GM18517 (cell line): ENCODE measurements at regions not wholly inside any gene's neighbourhood (a gene's known extent, or its start where the extent isn't known, plus 50 kb on each side); places are given as distances from the start of the nearest gene placed in this dataset.
"Not testable (repeated sequence)": the region's sequence is repeated elsewhere in the genome, so short reads cannot be mapped to it uniquely, and the experiment has no call there.

Experiments used
- ATAC-seq: cut with Tn5 transposase; IDR thresholded peaks from one replicate; pipeline ENCODE4 v1.9.1; 2021; ENCODE audit warnings: mild to moderate bottlenecking, moderate library complexity; ENCODE audit not compliant: unreplicated experiment

DNA sequence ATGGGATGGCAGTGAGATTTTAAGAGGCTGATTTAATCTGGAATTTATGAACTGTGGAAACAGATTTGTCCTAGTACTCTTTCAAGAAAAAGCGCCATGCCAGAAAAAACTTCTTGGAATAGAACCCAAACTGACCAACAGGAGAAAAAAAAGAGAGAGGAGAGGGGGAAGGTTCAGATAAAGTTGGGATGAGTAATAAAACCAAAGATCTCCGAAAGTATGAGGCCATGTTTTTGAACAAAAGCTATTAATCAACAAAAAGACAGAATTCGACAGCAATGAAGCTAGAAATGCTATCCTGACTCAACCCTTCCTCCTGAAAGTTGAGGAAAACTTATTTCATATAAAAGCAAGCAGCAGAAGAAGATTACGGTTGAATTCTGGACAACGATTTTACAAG, 135.5 kb downstream of the CEMIP2 start:
- ATAC-seq = no peak

DNA sequence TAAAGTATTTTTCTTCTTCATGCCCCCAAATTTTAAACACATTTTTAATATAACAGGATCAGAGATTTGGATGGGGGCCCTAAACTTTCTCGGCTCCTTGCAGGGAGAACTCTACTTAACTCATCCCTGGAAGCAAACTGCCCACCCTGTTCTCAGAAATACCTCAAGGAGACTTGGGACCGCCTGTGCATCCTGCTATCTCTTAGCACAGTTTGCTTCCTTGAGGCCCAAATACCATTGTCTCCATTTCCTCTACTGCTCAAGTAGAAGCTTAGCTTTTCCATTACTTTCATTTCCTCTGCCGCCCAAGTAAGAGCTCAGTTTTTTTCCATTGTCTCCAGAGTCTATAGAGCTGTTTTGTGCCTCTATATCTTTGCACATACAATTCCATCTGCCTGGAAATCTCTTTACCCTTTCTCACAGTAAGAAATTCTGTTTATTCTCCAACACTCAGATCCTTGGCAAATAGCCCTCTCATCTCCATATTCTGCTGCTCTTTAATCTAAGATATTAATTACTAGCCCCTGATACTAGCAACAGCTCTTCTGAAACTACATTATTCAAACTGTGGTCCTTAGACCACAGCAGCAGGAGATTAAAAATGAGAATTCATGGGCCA, 137.8 kb downstream of the CEMIP2 start:
- ATAC-seq = no peak

DNA sequence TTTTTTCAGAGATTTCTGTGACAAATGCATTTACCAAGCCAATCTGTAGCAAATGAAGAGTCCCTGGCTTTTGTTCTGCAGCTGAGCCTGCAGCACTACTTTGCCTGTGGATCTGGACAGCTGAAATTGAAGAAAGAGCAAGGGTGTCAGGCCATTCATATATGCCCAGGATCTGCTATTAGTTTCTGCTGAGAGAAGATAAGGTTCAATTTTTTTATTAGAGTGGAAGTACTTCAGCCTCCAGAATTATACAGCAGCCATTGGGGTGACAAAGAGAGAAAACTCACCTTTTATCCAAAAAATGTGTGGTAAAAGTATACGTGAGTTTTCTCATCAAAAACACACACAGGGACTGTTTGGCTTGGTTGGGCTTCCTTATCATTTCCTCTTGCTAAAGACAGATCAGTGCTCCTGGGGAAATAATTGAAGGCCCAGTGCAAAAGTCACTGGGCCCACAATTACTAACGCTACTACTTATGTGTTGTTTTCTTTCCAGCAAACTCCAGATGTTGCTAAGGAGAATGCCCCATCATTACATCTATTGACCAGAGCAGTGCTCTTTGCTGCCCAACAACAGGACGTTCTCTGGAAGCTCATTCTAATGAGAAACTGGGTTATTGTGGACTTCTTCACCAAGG, 138.6 kb downstream of the CEMIP2 start:
- no peak for ATAC-seq

DNA sequence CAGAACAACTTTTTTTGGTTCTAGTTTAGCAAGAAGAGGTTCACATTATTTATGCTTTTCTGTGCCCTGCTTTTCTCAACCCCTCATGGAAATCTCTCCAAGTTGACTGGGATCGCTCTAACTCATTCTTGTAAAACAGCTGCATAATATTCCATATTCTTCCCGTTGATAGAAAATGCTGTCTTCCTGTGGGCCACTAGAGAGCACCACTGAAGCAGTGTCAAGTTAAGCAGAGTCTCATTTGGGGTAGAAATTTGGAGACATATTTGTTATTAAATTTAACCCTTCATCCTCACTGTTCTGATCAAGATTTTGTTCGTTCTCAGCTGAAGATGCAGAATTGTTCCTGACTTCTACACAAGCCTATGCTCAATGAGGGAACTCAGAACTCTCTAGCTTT, 140.1 kb downstream of the CEMIP2 start:
- no peak for ATAC-seq

DNA sequence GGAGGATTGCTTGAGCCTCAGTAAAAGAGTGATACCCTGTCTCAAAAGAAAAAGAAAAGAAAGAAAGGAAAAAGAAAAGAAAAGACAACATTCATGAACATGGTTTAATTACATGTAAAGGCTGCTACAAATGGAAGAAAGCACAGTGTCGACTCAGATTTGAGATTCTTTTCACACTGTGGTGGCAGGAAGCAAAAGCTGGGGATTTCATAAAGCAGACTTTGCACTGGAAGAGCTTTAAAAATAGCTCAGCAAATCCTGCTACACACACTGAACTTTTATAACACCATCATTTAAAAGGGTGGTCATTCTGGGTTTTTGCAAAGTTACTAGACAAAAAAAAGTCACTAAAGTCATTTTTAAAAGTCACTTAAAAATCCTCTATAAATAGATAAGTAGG, 140.8 kb downstream of the CEMIP2 start:
- no peak for ATAC-seq

DNA sequence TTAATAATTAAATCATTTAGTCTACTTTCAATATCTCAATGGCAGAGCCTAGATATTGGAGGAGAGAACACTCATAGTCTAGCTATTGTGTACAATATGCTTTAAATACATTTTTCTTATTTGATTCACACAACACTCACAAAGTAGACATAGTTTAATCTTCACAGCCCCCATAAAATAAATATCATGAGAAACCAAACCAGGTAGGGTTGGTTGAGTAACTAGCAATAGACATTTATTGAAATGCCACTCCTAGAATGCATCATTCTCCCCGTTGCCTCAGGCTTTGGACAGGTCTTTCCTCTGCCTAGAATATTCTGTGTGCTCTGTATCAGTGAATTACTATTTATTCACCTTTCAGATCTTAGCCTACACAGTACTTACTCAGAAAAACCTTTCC, 141.9 kb downstream of the CEMIP2 start:
- ATAC-seq = no peak

DNA sequence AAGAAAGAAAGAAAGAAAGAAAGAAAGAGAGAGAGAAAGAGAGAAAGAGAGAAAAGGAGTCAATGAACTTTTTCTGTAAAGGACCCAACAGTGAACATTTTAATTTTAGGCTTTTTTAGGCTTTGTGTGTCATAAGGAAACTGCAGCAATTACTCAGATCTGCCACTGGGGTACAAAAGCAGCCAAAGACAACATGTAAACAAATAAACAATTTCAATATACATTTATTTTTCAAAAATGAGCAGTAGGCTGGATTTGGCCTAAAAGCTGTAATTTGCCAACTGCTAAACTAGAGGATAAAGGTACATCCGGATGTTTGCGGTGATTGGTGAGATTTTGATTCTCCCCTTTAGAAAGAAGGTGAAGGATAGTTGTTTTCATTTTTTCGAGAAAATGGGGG, 143.6 kb downstream of the CEMIP2 start:
- no peak for ATAC-seq

DNA sequence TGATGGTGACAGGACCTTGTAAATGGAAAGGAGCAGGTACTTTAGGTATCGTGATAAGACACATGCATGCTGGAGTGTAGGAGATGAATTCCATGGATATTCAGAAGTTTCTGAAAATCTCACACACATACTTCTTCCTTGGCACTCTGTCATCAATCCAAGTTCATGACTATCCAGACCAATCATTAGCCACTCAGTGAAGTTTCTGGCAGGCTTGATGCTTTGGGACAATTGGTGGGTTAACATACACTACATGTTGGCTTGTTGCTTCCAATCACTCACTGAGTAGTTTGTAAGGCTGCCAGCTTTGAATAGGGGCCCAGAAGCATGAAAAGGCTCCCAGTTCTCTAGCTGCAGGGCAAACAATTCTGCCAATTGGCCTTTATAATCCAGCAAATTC, 147.6 kb downstream of the CEMIP2 start:
- ATAC-seq = no peak

DNA sequence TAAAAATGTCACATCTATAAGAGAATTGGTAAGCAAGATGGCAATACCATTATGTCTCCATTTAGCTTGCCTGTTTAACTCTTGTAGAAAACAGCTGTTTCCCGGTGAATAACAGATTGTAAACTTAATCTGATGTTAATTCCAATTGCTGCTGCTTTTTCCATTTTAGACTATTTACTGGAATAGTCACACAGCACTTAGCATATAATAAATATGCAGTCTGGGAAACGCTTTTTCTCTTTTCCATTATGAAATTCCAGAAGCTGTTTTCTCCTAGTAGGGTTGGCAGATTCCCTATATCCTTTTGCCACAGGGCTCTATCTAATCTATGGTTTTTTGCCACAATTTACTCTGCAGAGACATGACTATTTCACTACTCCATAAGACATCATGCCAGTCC, 148.0 kb downstream of the CEMIP2 start:
- no peak for ATAC-seq

DNA sequence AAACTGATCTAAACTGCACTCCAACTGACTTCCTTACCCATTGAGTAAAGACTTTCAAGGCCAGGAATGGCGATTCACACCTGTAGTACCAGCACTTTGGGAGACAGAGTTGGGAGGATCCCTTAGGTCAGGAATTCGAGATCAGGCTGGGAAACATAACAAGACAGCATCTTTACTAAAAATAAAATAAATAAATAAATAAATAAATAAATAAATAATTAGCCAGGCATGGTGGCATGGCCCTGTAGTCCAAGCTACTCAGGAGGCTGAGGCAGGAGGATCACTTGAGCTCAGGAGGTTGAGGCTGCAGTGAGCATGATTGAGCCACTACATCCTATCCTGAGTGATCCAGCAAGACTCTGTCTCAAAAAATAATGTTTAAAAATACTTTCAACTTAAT, 148.4 kb downstream of the CEMIP2 start:
- ATAC-seq = no peak

DNA sequence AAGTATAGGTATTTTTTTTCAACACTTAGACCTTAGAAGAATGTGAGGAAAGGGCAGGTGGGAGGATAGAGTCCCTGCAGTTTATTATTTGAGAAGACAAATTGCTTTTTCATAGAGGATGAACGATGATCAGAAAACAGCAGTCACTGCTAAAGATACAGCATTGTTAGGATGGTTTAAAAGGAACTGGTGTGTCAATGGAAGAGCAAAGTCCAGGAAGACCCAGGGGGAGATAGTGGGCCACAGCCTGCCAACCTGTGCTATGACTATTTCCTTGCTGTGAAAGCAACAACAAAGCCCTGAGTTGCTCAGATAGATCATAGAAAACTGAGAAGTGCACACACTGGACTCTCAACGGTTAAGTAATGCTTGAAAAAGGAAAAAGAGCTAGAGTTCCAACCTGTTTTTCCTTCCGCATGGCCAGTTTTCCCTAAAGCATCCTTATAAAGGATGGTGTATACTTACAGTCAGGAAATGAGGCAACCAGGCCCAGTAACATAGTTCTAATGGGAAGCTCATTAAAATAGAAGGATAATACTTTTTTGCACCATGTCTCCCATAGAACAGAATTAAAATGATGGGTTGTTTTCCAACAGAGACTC, 153.8 kb downstream of the CEMIP2 start:
- no peak for ATAC-seq

DNA sequence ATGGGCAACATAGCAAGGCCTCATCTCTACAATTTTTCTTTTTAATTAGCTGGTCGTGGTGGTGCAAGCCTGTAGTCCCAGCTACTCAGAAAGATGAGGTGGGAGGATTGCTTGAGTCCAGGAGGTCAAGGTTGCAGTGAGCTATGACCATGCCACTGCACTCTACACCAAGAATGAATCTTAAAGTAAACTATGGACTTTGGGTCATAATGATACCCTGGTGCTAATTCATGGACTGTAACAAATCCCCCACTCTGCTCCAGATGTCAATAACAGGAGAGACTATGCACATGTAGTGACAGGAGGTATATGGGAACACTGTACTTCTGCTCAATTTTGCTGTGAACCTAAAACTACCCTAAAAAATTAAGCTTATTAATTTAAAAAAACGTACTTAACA, 155.4 kb downstream of the CEMIP2 start:
- ATAC-seq = no peak

DNA sequence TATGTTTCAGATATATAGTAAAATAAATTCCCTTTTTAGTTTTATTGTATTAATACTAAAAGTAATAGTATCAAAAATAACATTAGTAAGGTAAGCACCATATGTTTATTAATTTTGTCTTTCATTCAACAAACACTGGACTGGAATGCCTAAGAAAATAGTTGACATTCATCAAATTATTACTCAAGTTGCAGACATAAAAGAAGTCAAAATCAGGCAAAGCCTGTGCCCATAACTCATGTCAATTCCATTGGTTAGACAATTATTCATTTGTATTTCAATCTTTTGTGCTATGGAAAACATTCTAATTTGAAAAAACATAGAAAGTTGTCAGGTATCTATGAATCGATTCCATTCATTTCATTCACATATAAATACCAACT, 158.9 kb downstream of the CEMIP2 start:
- ATAC-seq = no peak

DNA sequence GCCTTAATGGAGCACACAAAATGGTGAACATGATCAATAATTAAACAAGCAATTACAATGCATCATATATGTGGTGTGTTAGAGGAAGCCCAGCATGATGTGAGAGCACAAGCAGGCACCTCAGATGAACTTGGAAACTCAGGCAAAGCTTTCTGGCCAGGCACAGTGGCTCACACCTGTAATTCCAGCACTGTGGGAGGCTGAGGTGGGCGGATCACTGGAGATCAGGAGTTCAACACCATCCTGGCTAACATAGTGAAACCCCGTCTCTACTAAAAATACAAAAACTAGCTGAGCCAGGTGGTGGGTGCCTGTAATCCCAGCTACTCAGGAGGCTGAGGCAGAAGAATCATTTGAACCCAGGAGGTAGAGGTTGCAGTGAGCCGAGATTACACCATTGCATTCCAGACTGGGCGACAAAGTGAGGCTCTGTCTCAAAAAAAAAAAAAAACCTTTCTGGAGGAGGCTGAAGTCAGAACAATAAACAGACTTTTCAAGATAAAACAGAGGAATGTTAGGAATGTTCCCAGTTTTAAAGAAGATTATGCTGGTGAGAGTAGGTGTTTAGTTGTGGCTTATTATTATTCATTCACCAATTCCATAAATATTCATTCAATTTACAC, 159.4 kb downstream of the CEMIP2 start:
- ATAC-seq = no peak

DNA sequence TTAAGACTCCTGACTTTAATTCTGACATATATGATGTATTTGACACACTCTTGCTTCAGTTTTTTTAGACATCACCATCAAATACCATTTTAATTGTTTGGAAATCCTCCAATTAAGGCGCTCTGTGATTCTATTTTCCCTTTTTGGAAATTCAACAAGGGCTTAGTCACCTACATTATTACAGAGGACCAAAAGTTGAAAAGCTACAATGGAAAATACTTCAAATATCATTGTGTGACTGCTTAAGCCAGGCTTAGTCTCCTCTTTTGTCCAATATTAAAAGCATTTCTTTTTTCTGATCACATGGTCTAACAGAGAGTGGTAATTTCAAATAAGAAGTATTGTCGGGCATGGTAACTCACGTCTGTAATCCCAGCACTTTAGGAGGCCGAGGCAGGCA, 160.3 kb downstream of the CEMIP2 start:
- no peak for ATAC-seq

DNA sequence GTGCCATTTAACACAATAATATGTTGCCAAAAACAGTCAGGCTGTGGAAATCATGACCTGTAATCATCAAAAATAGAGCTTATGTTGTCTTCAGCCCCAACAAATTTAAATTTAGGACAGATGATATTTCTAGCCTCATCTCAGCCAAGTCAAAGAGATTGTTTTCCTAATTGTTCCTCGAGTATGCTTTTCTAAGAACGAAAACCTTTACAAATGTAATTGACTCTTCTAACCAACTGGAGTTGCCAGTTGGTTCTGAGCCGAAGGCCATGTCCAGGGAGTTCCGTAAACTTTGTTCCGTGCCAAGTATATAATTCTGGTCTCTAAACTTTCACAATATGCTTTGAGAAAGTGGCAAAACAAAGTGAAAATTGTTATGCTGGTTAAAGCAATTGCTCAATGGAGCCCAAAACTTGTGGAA, 160.8 kb downstream of the CEMIP2 start:
- no peak for ATAC-seq

DNA sequence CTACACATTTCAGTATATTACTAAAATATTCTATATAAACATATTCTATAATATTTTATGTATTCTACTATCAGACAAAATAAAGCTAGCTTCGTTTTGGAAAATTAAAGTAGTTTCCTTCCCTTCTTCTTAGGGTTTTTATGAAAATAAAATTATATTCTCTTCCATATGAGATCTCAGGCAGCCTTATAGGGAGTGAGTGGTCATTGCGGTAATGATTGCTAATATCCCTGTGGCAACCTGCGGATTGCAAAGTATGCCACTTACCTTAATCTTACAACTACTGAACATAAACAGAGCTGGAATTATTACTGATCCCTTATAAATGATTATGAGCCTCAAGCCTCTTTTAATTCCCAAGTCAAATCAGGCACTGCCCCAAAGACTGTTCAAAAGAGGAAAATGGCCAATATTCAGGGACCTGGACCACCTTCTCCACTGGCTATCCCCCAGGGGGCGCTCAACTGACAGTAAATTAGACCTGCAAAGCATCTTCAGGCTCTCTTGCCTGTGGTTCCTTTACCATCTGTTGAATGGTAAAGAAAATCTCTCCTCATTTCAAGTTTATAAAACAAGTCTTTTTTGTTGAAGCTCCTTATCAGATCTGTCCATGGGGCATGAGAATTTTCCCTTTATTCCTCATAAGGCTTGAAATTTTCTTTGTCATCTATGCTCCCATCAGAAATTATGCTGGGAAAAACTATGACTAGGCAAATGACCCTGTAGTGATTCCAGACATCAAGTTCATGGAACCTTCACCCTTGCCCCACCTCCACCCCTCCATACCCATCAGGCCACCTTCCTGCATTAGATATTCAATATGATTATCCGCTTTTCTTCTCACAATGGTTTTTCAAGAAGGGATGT, 163.9 kb downstream of the CEMIP2 start:
- peak; percentile 93 for ATAC-seq

DNA sequence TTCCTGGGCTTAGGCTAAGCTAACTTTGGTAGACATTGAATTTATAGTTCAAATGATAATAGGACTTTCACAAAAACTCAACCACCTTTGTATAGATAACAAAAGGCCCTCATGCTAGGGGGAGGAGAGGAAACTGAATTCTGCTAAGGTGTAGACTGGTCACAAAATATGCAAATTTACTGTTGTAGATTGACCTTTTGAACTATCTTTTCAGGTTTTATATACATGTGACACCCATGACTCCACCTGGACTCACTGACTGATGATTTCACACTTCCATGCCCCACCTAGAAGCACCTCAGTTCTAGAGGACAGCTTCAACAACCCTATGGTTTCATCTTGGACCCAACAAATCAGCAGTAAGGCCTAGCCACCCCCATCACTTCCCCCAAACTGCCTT, 165.7 kb downstream of the CEMIP2 start:
- no peak for ATAC-seq

DNA sequence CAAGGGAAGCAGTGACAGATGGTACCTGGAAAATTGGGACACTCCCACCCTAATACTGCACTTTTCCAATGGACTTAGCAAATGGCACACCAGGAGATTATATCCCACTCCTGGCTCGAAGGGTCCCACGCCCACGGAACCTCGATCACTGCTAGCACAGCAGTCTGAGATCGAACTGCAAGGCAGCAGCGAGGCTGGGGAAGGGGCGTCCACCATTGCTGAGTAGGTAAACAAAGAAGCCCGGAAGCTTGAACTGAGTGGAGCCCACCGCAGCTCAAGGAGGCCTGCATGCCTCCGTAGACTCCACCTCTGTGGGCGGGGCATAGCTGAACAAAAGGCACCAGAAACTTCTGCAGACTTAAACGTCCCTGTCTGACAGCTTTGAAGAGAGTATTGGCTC, 172.6 kb downstream of the CEMIP2 start:
- not testable (repeated sequence) for ATAC-seq

DNA sequence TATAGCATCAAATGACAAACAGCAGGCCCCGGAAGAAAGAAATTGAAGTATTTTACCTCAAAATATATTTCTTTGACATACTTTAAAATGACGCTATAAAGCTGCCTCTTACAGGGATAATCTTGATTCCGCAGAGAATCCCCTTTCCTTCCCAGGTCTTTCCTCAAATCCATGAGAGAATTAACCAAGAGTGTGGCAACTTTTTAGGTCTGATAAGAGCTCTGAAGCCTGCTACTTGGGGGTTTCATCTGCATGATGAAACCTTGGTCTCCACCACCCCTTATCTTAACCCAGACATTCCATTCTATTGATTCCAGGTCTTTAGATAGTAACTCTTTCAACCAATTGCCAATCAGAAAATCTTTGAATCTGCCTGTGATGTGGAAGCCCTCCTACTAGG, 173.8 kb downstream of the CEMIP2 start:
- ATAC-seq = no peak

DNA sequence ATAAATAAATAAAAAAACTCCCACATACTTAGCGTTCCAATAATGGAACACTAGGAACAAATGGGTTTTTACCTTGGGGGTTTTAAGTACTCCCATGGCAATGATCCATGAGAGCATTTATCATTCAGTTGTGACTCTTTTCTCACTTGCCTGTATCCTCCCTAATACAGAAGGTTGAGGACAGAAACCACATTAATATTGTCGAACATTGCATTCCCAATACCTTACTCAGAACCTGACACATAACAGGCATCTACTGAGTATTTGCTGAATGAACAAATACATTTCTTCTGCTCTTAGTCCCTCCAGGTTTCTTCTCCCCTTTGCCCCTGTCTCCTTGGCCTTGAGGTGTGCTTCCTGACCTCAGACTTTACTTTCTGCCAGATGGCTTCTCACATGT, 175.9 kb downstream of the CEMIP2 start:
- no peak for ATAC-seq
